ENCODE measurements at regions not wholly inside any gene's neighbourhood (a gene's known extent, or its start where the extent isn't known, plus 50 kb on each side); places are given as distances from the start of the nearest gene placed in this dataset.
"Not testable (repeated sequence)": the region's sequence is repeated elsewhere in the genome, so short reads cannot be mapped to it uniquely, and the experiment has no call there.

DNA sequence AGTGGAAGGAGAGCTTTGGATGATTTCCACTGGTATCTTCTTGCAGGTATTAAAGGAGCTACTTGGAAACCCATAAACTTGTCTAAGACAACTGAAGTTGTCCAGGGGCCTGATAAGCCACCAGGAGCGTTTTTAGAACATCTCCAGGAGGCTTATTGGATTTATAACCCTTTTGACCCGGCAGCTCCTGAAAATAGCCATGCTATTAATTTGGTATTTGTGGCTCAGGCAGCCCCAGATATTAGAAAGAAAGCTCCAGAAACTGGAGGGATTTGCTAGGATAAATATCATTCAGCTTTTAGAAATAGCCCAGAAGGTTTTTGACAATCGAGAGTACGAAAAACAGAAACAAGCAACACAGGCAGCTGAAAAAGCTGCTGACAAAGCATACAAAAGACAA is 461.0 kb upstream of the HTR1E start:
- no peak for DNase-seq (ENCODE audit: low read depth in 3 of 3)

DNA sequence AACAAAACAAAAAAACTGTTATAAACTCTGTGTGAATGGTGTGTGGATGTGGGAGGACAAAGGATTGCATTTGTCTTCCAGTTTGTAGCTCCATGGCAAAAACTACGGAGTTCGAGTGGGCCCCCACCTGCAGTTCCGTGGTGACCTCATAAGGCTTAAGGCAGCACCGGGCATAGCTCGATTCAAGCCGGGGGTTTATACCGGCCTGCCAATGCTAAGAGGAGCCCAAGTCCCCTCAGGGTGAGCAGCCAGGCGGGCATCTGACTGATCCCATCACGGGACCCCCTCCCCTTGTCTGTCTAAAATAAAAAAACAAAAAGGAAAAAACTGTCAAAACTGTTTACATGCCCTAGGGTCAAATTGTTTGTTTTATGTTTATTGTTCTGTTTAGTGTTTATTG is 463.2 kb upstream of the HTR1E start:
- no peak for DNase-seq (ENCODE audit: low read depth in 3 of 3)

GRCh38 chr6:86471791-86472190 is 465.5 kb upstream of the HTR1E start:
- DNase-seq (ENCODE audit: low read depth in 3 of 3), result no peak

GRCh38 chr6:86459978-86460377 is 477.4 kb upstream of the HTR1E start:
- no peak for DNase-seq (ENCODE audit: low read depth in 3 of 3)

GRCh38 chr6:86456821-86457220 is 480.5 kb upstream of the HTR1E start:
- no peak for DNase-seq (ENCODE audit: low read depth in 3 of 3)

GRCh38 chr6:86453232-86453631 is 484.1 kb upstream of the HTR1E start:
- no peak for DNase-seq (ENCODE audit: low read depth in 3 of 3)

- DNase-seq (ENCODE audit: low read depth in 3 of 3), result no peak
Observed at GRCh38 chr6:86448398-86448797, 488.9 kb upstream of the HTR1E start.

DNA sequence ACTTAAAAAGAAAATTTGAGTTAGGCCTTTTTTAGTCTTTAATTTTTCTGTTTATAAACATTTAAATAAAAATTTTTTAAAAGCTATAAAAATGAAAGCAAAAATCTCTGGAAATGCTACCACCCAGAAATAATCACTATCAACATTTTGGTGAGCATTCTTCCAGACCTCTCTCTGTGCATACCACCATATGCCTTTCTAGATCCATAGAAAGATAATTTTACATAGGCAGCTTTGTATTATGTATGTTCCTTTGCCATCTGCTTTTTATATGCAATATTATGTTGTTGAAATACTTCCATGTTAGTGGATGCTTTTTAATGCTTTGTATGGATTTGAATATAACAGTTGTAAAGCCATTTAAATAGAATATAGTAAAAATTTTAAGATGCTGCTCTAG is 496.7 kb upstream of the HTR1E start:
- DNase-seq (ENCODE audit: low read depth in 3 of 3), result no peak

- no peak for DNase-seq (ENCODE audit: low read depth in 3 of 3)
Observed at GRCh38 chr6:86423571-86423970, 513.8 kb upstream of the HTR1E start.

GRCh38 chr6:86412057-86412456 is 525.3 kb upstream of the HTR1E start:
- DNase-seq (ENCODE audit: low read depth in 3 of 3), result no peak

- no peak for DNase-seq (ENCODE audit: low read depth in 3 of 3)
Observed at GRCh38 chr6:86407128-86407527, 530.2 kb upstream of the HTR1E start.

GRCh38 chr6:86392850-86393249 is 544.5 kb upstream of the HTR1E start:
- not testable (repeated sequence) for DNase-seq (ENCODE audit: low read depth in 3 of 3)

DNA sequence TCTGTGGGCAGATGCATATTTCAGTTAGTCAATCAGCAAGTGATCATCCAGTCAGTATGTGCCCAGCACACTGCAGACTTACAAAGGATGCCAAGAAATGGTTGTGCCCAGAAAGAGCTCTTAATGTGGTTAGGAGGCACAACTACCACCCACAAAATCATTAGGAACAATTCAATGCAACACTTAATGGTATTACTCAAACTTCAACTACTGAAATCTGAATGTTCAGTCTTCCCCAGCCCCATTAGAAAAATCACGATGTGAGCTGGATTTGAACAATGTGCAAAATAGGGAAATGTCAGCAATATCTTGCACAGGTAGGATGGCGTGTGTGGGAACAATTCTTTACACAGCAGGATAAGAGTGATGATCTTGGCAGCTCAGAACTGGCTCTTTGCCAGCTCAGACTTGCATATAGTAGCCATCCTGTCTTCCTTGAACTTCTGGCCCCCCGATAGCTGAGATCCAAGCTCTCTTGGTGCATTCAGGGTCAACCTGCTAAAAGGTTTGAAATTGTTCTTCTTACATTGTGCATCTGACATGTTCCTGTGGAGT is 556.7 kb upstream of the HTR1E start:
- no peak for DNase-seq (ENCODE audit: low read depth in 3 of 3)

GRCh38 chr6:86357877-86358276 is 579.5 kb upstream of the HTR1E start:
- DNase-seq (ENCODE audit: low read depth in 3 of 3), result no peak

DNA sequence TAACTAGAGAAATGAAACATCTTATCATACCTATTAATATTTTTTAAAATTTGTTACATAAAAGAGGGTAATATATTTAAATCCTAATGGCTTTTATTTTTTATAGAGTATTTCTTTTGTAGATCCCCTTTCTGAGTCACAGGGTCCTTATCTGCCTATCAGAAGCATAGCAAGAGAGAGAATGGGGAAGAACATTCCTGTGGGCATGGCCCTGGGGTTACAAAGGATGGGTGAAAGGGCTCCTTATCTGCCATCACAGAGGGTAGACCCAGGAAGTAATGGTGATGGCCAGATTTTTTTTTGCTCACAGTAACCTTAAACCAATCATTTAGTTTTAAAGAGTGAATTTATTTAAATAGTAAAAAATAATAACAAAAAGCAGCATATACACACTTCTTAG is 582.1 kb upstream of the HTR1E start:
- no peak for DNase-seq (ENCODE audit: low read depth in 3 of 3)

DNA sequence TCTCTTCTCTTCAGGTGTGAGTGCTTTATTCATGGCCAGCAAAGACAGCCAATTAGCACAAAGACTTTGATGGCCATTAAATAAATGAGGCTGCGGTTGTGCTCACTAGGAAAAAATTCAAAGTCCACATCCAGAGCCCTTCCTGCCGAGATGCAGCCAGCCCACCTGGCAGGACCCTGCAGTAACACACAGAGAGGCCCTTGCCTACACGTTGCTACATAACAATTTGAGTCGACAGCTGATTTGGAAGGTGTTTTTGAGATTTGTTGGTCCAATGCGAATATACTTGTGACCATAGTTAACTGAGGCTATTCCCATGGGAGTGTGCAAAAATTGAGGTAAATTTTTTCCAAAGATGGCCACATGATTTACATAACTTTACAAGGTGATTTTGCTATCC is 605.4 kb upstream of the HTR1E start:
- DNase-seq (ENCODE audit: low read depth in 3 of 3), result no peak

DNA sequence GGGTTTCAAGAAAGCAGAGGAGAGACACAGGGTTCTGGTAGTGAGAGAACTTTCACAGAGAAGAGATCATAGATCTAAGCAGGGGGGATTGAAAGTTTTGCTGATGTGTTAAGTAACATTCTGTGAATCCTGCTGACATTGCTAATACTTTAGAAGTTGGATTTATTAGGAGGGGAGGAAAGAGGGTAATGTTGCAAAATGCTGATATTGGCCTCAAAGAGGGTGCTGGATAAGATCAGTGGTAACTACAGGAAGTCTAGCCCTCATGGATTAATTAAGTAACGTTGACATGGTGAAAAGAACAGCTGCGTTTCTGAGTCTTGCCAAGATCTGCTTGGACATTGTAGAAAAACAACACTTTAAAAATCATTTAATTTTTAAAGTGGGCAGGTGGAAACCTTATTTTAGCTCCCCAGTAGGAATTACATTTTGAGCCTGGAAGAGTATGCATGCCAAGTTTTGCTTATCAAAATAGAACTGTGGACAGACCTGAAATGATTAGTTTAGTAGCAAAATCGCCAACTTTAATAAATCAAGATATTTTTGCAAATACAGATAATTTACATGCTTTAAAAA is 606.0 kb upstream of the HTR1E start:
- no peak for DNase-seq (ENCODE audit: low read depth in 3 of 3)

GRCh38 chr6:86306210-86306609 is 631.1 kb upstream of the HTR1E start:
- no peak for DNase-seq (ENCODE audit: low read depth in 3 of 3)

GRCh38 chr6:86285876-86286275 is 643.2 kb upstream of the SYNCRIP start:
- no peak for DNase-seq (ENCODE audit: low read depth in 3 of 3)

DNA sequence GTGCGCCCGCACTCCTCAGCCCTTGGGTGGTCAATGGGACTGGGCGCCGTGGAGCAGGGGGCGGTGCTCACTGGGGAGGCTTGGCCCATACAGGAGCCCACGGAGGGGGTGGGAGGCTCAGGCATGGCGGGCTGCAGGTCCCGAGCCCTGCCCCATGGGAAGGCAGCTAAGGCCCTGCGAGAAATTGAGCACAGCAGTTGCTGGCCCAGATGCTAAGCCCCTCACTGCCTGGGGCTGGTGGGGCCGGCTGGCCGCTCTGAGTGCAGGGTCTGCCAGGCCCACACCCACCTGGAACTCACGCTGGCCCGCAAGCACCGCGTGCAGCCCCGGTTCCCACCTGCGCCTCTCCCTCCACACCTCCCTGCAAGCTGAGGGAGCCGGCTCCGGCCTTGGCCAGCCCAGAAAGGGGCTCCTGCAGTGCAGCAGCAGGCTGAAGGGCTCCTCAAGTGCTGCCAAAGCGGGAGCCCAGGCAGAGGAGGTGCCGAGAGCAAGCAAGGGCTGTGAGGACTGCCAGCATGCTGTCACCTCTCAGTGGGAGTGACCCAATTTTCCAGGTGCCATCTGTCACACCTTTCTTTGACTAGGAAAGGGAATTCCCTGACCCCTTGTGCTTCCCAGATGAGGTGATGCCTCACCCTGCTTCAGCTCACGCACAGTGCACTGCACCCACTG is 642.3 kb upstream of the SYNCRIP start:
- DNase-seq (ENCODE audit: low read depth in 3 of 3), result not testable (repeated sequence)

- DNase-seq (ENCODE audit: low read depth in 3 of 3), result not testable (repeated sequence)
Observed at GRCh38 chr6:86283596-86283995, 640.9 kb upstream of the SYNCRIP start.

GRCh38 chr6:86276056-86276455 is 633.4 kb upstream of the SYNCRIP start:
- no peak for DNase-seq (ENCODE audit: low read depth in 3 of 3)

DNA sequence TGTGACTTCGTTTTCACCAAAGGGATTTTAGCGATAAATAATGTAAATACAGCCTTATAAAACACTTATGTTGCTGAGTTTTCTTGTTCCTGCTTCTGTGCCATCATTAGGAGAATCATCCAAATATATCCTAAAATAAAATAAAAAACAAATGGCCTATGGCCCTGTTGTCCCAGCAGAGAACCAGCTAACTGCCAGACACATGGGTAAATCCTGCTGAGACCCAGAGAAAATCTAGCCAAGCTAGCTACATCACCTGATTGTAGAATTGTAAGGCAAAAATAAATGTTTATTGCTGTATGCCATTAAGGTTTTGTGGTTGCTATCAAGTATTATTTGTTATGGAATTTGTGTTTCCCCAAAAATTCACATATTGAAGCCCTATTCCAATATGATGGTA is 631.2 kb upstream of the SYNCRIP start:
- no peak for DNase-seq (ENCODE audit: low read depth in 3 of 3)

Measured in stimulated activated CD4-positive, alpha-beta T cell treated with anti-CD3 and anti-CD28 coated beads, TNF-alpha, amount 100 ng/mL, for 24 hours (primary cell).